HepG2 (cell line): ENCODE measurements at regions not wholly inside any gene's neighbourhood (a gene's known extent, or its start where the extent isn't known, plus 50 kb on each side); places are given as distances from the start of the nearest gene placed in this dataset.

Experiments
- AFF4 ChIP-seq: sonication (generic); formaldehyde crosslinking; IDR thresholded peaks from 2 replicates; pipeline ENCODE4 v1.4.0; 2020; ENCODE audit warnings: missing genetic modification reagents
- CTCF ChIP-seq: sonication (generic); formaldehyde crosslinking; IDR thresholded peaks from 2 replicates; pipeline ENCODE4 v1.5.0; 2020; ENCODE audit warnings: mild to moderate bottlenecking, missing genetic modification reagents, moderate library complexity
- FOXC1 ChIP-seq: sonication (generic); formaldehyde crosslinking; IDR thresholded peaks from 2 replicates; pipeline ENCODE4 v1.8.0; 2022; ENCODE audit warnings: mild to moderate bottlenecking, missing genetic modification reagents, borderline replicate concordance
- FOXK2 ChIP-seq: fragments of 450-650 bp; IDR thresholded peaks from 2 replicates; pipeline ENCODE4 v1.6.1; 2016
- HMGXB3 ChIP-seq: sonication (generic); formaldehyde crosslinking; IDR thresholded peaks from 2 replicates; pipeline ENCODE4 v1.4.0; 2020; ENCODE audit warnings: missing genetic modification reagents, borderline replicate concordance
- HNRNPK ChIP-seq: fragments of 200-400 bp; formaldehyde crosslinking; IDR thresholded peaks from 2 replicates; pipeline ENCODE4 v1.6.1; 2018; ENCODE audit warnings: low read length, low read depth, moderate library complexity, mild to moderate bottlenecking; ENCODE audit not compliant: poor library complexity, severe bottlenecking
- KLF11 ChIP-seq: IDR thresholded peaks from 2 replicates; pipeline ENCODE4 v1.6.1; 2016; ENCODE audit warnings: missing compliant biosample characterization
- RAD21 ChIP-seq: fragments of 450-650 bp; formaldehyde crosslinking; IDR thresholded peaks from 2 replicates; pipeline ENCODE4 v1.5.0; 2020; ENCODE audit warnings: mild to moderate bottlenecking
- RELA ChIP-seq: sonication (generic); formaldehyde crosslinking; IDR thresholded peaks from 2 replicates; pipeline ENCODE4 v1.4.0; 2020; ENCODE audit warnings: missing genetic modification reagents
- SMC3 ChIP-seq: IDR thresholded peaks from 2 replicates; pipeline ENCODE4 v1.6.1; 2011; ENCODE audit warnings: low read length, improper control_type of control experiment
- ZNF431 ChIP-seq: sonication (generic); formaldehyde crosslinking; IDR thresholded peaks from 2 replicates; pipeline ENCODE4 v1.9.0; 2022; ENCODE audit warnings: missing genetic modification reagents, low read depth, mild to moderate bottlenecking, borderline replicate concordance
- ZNF770 ChIP-seq: sonication (generic); formaldehyde crosslinking; IDR thresholded peaks from 2 replicates; pipeline ENCODE4 v1.5.0; 2020; ENCODE audit warnings: mild to moderate bottlenecking, missing genetic modification reagents

- no peak for TF ChIP-seq HMGXB3 (CRISPR knock-in tag)
- no peak for TF ChIP-seq ZNF770 (CRISPR knock-in tag)
- TF ChIP-seq RAD21 (CRISPR knock-in tag), result no peak
- TF ChIP-seq AFF4 (CRISPR knock-in tag), result no peak
- no peak for TF ChIP-seq FOXC1 (CRISPR knock-in tag)
- no peak for TF ChIP-seq CTCF (CRISPR knock-in tag)
- no peak for TF ChIP-seq RELA
- no peak for TF ChIP-seq KLF11 (CRISPR knock-in tag)
- no peak for TF ChIP-seq HNRNPK
- TF ChIP-seq SMC3, result no peak
- TF ChIP-seq FOXK2, result no peak
- no peak for TF ChIP-seq ZNF431
These were observed 318.5 kb downstream of the CDC5L start for GRCh38 chr6:44706011-44706410.
